IPS-18a (cell line): ENCODE measurements at regions not wholly inside any gene's neighbourhood (a gene's known extent, or its start where the extent isn't known, plus 50 kb on each side); places are given as distances from the start of the nearest gene placed in this dataset.

ENCODE experiments used
- H3K27ac ChIP-seq: one replicate; pipeline ENCODE4 v1.5.1; 2013; ENCODE audit warnings: low read length
- H3K27me3 ChIP-seq: one replicate; pipeline ENCODE4 v1.6.1; 2013; ENCODE audit warnings: mild to moderate bottlenecking, low read length; ENCODE audit not compliant: control insufficient read depth, insufficient read depth
- H3K36me3 ChIP-seq: one replicate; pipeline ENCODE4 v1.6.1; 2013; ENCODE audit warnings: low read depth, low read length; ENCODE audit not compliant: control insufficient read depth
- H3K4me1 ChIP-seq: one replicate; pipeline ENCODE4 v1.6.1; 2013; ENCODE audit warnings: low read depth, low read length; ENCODE audit not compliant: control insufficient read depth
- H3K4me3 ChIP-seq: one replicate; pipeline ENCODE4 v1.5.1; 2013; ENCODE audit warnings: low read length
- H3K9ac ChIP-seq: one replicate; pipeline ENCODE4 v1.6.1; 2013; ENCODE audit warnings: mild to moderate bottlenecking, low read length, moderate library complexity
- H3K9me3 ChIP-seq: one replicate; pipeline ENCODE4 v1.6.1; 2013; ENCODE audit warnings: low read depth, low read length; ENCODE audit not compliant: control insufficient read depth

DNA sequence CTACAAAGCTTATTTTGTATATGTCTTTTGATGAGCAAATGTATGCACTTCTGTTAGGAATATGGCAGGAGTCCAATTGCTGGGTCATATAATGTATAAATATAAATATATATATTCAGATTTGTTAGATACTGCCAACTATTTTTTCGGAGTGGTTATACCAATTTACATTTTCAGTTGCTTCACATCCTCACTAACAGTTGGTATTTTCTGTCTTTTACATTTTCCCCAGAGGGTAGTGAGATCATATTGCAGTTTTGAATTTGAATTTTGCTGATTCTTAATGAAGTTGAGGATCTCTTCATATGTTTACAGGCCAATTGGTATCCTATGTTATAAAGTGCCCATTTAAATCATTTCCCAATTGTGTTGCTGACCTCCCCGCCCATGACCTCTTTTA, 139.0 kb upstream of the KCNMB2 start:
- H3K9me3 ChIP-seq, result no peaks in the 10 kb centered on the region
- H3K4me3 ChIP-seq, result no peak overlapping the region
- H3K27me3 ChIP-seq, result no peaks in the 10 kb centered on the region
- H3K4me1 ChIP-seq, result no peaks in the 10 kb centered on the region
- H3K27ac ChIP-seq, result no peak overlapping the region
- H3K36me3 ChIP-seq, result no peaks in the 10 kb centered on the region
- H3K9ac ChIP-seq, result no peak overlapping the region

DNA sequence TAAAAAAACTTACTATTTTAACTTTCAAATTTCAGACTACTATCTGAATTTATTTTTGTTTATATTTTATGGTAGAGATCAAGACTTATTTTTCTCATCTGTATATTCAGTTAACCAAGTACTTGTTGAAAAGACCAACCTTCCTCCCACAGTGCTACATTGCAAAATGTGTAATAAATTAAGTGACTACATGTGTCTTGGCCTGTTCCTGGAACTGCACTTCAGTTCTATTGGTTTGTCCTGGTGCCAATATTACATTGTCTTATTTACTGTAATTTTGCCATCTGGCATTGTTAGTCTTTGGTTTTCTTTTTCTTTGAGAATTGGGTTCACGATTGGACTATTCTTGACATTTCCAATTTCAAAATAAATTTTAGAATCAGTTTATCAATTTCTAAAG, 138.4 kb upstream of the KCNMB2 start:
- H3K4me3 ChIP-seq, result no peak overlapping the region
- no peaks in the 10 kb centered on the region for H3K9me3 ChIP-seq
- no peaks in the 10 kb centered on the region for H3K4me1 ChIP-seq
- no peak overlapping the region for H3K9ac ChIP-seq
- no peak overlapping the region for H3K27ac ChIP-seq
- no peaks in the 10 kb centered on the region for H3K36me3 ChIP-seq
- H3K27me3 ChIP-seq, result no peaks in the 10 kb centered on the region

DNA sequence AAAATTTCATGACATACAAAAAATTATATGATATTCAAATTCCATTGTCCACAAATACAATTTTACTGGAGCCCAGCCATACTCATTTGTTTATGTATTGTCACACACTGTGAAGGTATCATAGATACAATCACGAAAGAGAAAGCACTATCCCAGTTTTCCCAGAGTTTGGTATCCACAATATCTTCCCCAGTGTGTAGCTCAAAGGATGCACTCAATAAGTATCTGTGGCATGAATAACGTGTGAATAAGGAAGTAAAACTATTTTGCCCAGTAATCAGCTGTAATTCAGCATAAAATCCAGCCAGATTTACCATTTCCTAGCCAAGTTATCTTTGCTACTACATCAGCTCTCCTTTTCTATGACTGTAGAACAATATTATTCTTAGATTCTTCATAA, 131.3 kb upstream of the KCNMB2 start:
- no peak overlapping the region for H3K9ac ChIP-seq
- no peaks in the 10 kb centered on the region for H3K9me3 ChIP-seq
- no peak overlapping the region for H3K4me3 ChIP-seq
- no peaks in the 10 kb centered on the region for H3K4me1 ChIP-seq
- H3K27me3 ChIP-seq, result no peaks in the 10 kb centered on the region
- H3K27ac ChIP-seq, result no peak overlapping the region
- no peaks in the 10 kb centered on the region for H3K36me3 ChIP-seq

DNA sequence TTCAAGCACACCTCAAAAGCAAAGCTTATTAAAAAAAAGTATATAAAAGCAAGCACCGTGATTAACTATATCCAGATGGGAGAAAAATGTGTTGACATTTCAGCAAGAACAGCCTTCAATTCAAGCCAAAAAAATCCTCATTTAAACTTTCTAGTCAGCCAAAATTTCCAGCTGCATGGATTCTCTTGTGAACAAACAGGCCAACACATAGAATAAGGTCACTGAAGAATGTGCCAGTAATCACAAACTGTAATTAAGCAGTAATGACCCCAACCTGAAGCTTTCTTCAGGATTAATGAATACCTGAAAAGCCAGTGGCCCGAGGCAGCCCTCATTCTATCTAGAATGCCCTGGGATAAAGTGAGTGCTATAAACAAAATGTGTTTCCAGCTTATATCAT, 130.7 kb upstream of the KCNMB2 start:
- no peak overlapping the region for H3K27ac ChIP-seq
- H3K36me3 ChIP-seq, result no peaks in the 10 kb centered on the region
- no peaks in the 10 kb centered on the region for H3K4me1 ChIP-seq
- H3K4me3 ChIP-seq, result no peak overlapping the region
- H3K9me3 ChIP-seq, result no peaks in the 10 kb centered on the region
- no peaks in the 10 kb centered on the region for H3K27me3 ChIP-seq
- no peak overlapping the region for H3K9ac ChIP-seq

DNA sequence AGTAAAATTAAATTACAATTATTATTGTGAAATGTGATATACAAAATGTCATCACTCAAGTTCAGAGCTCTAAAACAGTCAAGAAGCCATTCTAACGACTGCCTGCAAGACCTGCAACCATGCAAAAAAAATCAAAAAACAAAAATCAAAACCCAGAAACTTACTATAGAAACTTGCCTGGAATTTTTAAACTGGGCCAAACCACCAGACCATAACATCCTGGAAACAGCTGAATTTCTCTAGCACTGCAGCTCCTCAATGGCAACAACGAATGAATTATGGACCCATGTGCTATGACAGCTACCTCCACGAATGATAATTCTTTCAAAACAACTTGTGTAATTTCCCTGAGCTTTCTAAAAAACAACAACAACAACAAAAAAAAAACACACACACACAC, 130.0 kb upstream of the KCNMB2 start:
- Histone ChIP-seq H3K27me3 (no peaks in the 10 kb centered on the region), H3K36me3 (no peaks in the 10 kb centered on the region), H3K27ac (no peak overlapping the region), H3K4me3 (no peak overlapping the region), H3K9ac (no peak overlapping the region), H3K4me1 (no peaks in the 10 kb centered on the region), H3K9me3 (no peaks in the 10 kb centered on the region)

DNA sequence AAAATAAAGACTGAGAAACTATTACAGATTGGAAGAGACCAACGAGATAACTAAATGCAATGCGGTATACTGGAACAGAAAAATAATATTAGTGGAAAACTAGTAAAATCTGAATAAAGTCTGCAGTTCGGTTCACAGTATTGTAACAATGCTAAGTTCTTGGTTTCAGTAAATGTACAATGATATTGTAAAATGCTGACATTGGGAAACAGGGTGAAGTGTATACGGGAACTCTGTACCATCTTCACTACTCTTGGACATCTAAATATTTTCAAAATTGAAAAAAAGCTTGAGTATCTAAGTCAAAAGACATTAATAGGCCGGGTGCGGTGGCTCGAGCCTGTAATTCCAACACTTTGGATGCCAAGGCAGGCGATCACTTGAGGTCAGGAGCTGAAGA, 120.9 kb upstream of the KCNMB2 start:
- Histone ChIP-seq H3K4me3 (no peak overlapping the region), H3K27me3 (no peaks in the 10 kb centered on the region), H3K9ac (no peak overlapping the region), H3K27ac (no peak overlapping the region), H3K4me1 (no peaks in the 10 kb centered on the region), H3K36me3 (no peaks in the 10 kb centered on the region), H3K9me3 (no peaks in the 10 kb centered on the region)

DNA sequence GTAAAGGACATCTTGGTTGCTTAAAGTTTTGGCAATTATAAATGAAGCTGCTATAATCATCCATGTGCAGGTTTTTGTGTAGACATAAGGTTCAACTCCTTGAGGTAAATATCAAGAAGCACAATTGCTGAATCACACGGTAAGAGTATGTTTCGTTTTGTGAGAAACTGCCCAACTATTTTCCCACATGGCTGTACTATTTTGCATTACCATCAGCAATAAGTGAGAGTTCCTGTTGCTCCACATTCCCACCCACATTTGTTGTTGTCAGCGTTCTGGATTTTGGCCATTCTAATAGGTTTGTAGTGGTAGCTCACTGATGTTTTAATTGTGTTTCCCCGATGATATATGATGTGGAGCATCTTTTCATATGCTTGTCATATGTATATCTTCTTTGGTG, 118.5 kb upstream of the KCNMB2 start:
- no peaks in the 10 kb centered on the region for H3K4me1 ChIP-seq
- no peak overlapping the region for H3K4me3 ChIP-seq
- no peaks in the 10 kb centered on the region for H3K27me3 ChIP-seq
- no peak overlapping the region for H3K9ac ChIP-seq
- H3K9me3 ChIP-seq, result no peaks in the 10 kb centered on the region
- no peaks in the 10 kb centered on the region for H3K36me3 ChIP-seq
- no peak overlapping the region for H3K27ac ChIP-seq

DNA sequence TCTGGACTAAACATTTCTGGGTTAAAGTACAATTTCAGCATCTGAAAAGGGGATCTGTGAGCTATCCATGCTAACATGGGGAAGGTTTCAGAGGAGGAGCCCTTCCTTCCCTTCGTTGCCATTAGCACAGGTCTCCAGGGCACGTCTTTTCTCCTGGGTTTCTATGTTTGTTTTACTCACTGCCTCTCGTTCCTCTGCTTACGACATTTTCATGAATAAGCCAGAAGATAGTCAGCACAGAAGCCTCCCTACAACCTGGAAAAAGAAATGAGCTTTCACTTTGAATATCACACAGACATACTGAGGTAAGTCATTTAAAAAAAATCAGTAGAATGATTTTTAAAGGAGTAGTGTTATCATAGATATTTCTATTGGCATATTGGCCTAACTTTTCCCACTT, 117.2 kb upstream of the KCNMB2 start:
- Histone ChIP-seq H3K9ac (no peak overlapping the region), H3K27me3 (no peaks in the 10 kb centered on the region), H3K9me3 (no peaks in the 10 kb centered on the region), H3K27ac (no peak overlapping the region), H3K36me3 (no peaks in the 10 kb centered on the region), H3K4me3 (no peak overlapping the region), H3K4me1 (no peaks in the 10 kb centered on the region)

DNA sequence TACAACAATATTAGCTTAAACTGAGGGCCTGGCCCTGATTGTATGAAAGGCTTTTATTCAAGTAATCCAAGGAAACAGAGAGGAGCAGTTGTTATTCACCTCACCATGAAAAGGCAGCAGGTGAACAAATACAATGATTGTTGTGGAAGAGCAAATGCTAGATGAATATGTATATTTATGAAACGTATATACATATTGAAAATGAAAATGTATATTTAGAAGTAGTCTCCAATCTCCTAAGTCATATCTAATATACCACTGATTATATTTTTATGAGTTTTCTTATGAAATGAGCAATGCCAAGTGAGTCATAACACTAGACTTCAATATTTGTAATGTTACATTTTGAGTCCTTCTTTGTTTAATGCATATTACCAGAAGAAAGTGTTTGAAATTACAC, 116.2 kb upstream of the KCNMB2 start:
- Histone ChIP-seq H3K9ac (no peak overlapping the region), H3K27ac (no peak overlapping the region), H3K36me3 (no peaks in the 10 kb centered on the region), H3K4me3 (no peak overlapping the region), H3K4me1 (no peaks in the 10 kb centered on the region), H3K27me3 (no peaks in the 10 kb centered on the region), H3K9me3 (no peaks in the 10 kb centered on the region)

DNA sequence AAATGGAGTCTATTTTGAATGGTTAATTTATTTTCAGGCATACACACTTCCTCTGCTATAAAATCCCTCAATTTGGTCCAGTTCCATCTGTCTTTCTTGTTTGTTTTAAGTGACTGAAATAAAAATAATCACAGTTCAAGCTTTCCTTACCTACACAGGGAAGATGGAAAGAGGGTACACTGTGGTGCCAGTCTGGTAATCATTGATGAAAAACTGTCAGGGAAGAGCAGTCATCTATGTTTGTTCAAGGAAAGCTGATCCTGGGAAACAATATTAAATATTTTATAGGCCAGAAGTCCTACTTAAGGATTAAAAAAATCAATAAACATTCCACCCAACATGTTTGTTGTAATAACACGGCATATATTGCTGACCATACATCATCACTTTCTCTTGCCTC, 115.2 kb upstream of the KCNMB2 start:
- Histone ChIP-seq H3K27ac (no peak overlapping the region), H3K9me3 (no peaks in the 10 kb centered on the region), H3K9ac (no peak overlapping the region), H3K4me1 (no peaks in the 10 kb centered on the region), H3K36me3 (no peaks in the 10 kb centered on the region), H3K4me3 (no peak overlapping the region), H3K27me3 (no peaks in the 10 kb centered on the region)

DNA sequence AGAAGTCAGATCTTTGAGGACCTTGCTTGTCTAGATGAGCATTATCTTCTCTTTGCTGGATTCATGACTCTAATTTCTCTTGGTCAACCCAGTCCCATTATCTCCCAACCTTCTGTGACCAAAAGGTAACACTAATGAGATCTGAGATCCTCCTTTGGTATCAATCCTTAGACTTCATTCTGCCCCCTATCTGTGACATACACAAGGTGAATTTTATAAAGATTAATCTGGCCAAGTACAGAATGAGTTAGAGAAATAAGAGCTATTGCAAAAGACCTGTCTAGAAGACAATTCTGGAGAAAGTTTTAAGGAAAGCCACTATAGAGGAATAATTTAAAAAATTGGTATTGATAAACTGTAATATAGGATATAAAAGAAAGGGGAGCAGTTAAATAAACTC, 113.8 kb upstream of the KCNMB2 start:
- Histone ChIP-seq H3K9ac (no peak overlapping the region), H3K4me1 (no peaks in the 10 kb centered on the region), H3K9me3 (no peaks in the 10 kb centered on the region), H3K27me3 (no peaks in the 10 kb centered on the region), H3K4me3 (no peak overlapping the region), H3K27ac (no peak overlapping the region), H3K36me3 (no peaks in the 10 kb centered on the region)

DNA sequence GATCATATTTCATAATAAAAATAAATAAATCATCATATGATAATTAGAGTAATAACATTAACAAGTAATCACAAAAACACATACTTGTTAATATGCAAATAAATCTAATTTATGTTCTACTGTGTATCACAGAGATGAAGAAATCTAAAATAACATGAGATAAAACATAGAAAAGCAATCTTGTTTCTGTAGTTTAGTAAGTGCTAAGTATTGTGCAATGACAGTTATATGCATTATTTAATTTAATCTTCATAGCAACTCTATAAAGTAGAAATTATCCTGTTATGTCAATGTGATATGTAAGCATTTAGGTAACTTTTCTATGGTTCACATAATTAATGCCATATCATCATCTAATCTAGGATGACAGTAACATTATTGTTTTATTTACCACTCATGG, 108.2 kb upstream of the KCNMB2 start:
- no peak overlapping the region for H3K4me3 ChIP-seq
- H3K36me3 ChIP-seq, result no peaks in the 10 kb centered on the region
- no peaks in the 10 kb centered on the region for H3K4me1 ChIP-seq
- no peaks in the 10 kb centered on the region for H3K9me3 ChIP-seq
- no peak overlapping the region for H3K27ac ChIP-seq
- no peaks in the 10 kb centered on the region for H3K27me3 ChIP-seq
- H3K9ac ChIP-seq, result no peak overlapping the region
